BLaER1 (cell line): ENCODE measurements at regions not wholly inside any gene's neighbourhood (a gene's known extent, or its start where the extent isn't known, plus 50 kb on each side); places are given as distances from the start of the nearest gene placed in this dataset.

ENCODE experiments used
- H3K27ac ChIP-seq: shearing (Covaris generic); formaldehyde crosslinking; 2 replicates; pipeline ENCODE4 v1.8.1; 2022
- H3K27me3 ChIP-seq: shearing (Covaris generic); formaldehyde crosslinking; 2 replicates; pipeline ENCODE4 v1.8.1; 2022
- H3K36me3 ChIP-seq: shearing (Covaris generic); formaldehyde crosslinking; 2 replicates; pipeline ENCODE4 v1.8.1; 2022
- H3K4me1 ChIP-seq: shearing (Covaris generic); formaldehyde crosslinking; 2 replicates; pipeline ENCODE4 v1.8.1; 2022
- H3K4me2 ChIP-seq: shearing (Covaris generic); formaldehyde crosslinking; 2 replicates; pipeline ENCODE4 v1.8.1; 2022
- H3K4me3 ChIP-seq: shearing (Covaris generic); formaldehyde crosslinking; 2 replicates; pipeline ENCODE4 v1.8.1; 2022
- H3K9ac ChIP-seq: shearing (Covaris generic); formaldehyde crosslinking; 2 replicates; pipeline ENCODE4 v1.8.1; 2022
- H3K9me3 ChIP-seq: shearing (Covaris generic); formaldehyde crosslinking; 2 replicates; pipeline ENCODE4 v1.8.1; 2022
- H4K20me1 ChIP-seq: shearing (Covaris generic); formaldehyde crosslinking; 2 replicates; pipeline ENCODE4 v1.8.1; 2022
- Cebpa-rat ChIP-seq: shearing (Covaris generic); IDR thresholded peaks from 2 replicates; pipeline ENCODE4 v1.8.1; 2022

DNA sequence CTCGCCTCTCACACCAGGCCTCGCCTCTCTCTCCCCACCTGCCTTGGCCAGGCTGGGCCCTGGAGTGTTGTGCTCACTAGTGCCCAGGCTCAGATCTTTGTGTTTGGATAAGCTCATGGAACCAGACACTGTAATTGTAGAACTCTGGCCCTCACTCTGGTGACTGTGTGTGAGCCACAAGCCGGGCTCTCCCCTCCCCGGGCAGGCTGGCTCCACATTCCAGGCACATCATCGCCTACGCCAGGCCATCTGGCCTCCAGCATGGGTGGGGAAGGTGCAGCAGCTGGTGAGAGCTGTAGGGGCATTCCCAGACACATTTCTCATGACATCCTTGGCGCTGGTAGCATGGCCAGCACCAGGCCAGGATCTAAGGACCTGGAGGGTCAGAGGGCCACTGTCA is 202.3 kb downstream of the RAB11FIP4 start:
- Histone ChIP-seq H3K27me3 (no peaks in the 10 kb centered on the region), H3K4me2 (no peak overlapping the region), H3K4me3 (no peak overlapping the region), H3K27ac (0 out of 2 replicates have a peak overlapping the region, but pooled peaks have one; percentile 18), H3K9ac (no peak overlapping the region), H3K9me3 (no peaks in the 10 kb centered on the region), H4K20me1 (no peaks in the 10 kb centered on the region), H3K36me3 (0 out of 2 replicates have a peak, but pooled peaks cover 5% of the 10 kb centered on the region), H3K4me1 (peaks cover 52% of the 10 kb centered on the region)
- TF ChIP-seq Cebpa-rat = no peak

DNA sequence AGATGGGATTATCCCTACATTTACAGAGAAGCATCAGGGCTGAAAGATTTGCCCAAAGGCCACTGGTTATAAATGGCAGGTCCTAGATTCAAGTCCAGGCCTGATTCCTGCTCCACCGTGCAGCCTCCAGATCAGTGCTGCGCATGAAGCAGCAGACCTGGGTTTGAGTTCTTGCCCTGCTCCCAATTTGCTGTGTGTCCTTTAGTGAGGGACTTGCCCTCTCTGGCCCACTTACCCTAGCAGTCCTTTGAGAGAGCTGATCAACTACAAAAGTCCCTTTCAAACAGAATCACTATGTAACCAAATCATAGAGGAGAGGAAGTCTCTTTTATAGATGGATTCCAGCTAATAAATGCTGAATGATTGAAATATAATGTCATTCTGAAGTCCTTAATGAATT is 200.4 kb downstream of the RAB11FIP4 start:
- Histone ChIP-seq H4K20me1 (no peaks in the 10 kb centered on the region), H3K4me2 (no peak overlapping the region), H3K9me3 (no peaks in the 10 kb centered on the region), H3K9ac (no peak overlapping the region), H3K4me3 (no peak overlapping the region), H3K27ac (no peak overlapping the region), H3K36me3 (0 out of 2 replicates have a peak, but pooled peaks cover 5% of the 10 kb centered on the region), H3K27me3 (no peaks in the 10 kb centered on the region), H3K4me1 (peaks cover 39% of the 10 kb centered on the region)
- TF ChIP-seq Cebpa-rat = no peak

DNA sequence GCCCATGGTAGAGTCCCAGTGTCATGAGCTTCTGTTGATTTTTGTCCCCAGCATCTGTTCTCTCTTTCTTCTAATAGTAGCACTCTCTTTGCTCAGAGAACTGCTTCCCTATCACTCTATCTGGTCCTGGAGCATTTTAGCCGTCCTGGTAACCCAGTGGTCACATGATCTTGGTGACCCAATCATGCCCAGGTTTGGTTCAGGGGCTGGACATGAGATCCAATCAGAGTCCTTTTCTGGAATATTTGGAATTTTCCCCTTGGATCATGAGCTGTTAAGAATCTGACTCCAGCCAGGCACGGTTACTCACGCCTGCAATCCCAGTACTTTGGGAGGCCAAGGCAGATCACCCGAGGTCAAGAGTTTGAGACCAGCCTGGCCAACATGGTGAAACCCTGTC is 197.0 kb downstream of the RAB11FIP4 start:
- no peaks in the 10 kb centered on the region for H3K27me3 ChIP-seq
- TF ChIP-seq Cebpa-rat = no peak
- H3K4me2 ChIP-seq = no peak overlapping the region
- peaks cover 14% of the 10 kb centered on the region for H3K4me1 ChIP-seq
- H3K9me3 ChIP-seq = no peaks in the 10 kb centered on the region
- H3K27ac ChIP-seq = no peak overlapping the region
- H3K36me3 ChIP-seq = no peaks in the 10 kb centered on the region
- no peak overlapping the region for H3K4me3 ChIP-seq
- no peak overlapping the region for H3K9ac ChIP-seq
- no peaks in the 10 kb centered on the region for H4K20me1 ChIP-seq

DNA sequence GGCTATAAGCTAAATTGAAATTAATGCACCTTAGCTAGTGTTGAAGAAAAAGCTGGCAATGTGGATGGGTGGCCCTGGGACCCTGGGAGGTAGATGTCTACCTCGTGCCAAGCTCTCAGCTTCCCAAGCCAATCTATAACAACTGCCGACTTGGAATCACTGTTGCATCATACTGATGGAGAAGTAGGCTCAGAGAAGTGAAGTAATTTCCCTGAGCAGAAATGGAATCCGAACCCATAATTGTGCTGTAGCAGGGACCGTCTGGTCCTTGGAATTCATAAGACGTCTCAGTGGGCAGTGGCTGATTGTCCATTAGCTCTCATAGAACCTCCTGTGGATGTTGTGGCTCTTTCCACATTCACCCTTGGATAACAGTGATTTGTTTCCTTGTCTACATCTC is 196.6 kb downstream of the RAB11FIP4 start:
- no peaks in the 10 kb centered on the region for H3K36me3 ChIP-seq
- H3K9ac ChIP-seq = no peak overlapping the region
- peak; percentile 40; the same call in 1 of the 2 replicates for TF ChIP-seq Cebpa-rat
- H3K4me3 ChIP-seq = no peak overlapping the region
- no peak overlapping the region for H3K4me2 ChIP-seq
- H3K27me3 ChIP-seq = no peaks in the 10 kb centered on the region
- peaks cover 13% of the 10 kb centered on the region for H3K4me1 ChIP-seq
- H3K9me3 ChIP-seq = no peaks in the 10 kb centered on the region
- no peak overlapping the region for H3K27ac ChIP-seq
- H4K20me1 ChIP-seq = no peaks in the 10 kb centered on the region
